HEK293 (cell line): ENCODE measurements at regions not wholly inside any gene's neighbourhood (a gene's known extent, or its start where the extent isn't known, plus 50 kb on each side); places are given as distances from the start of the nearest gene placed in this dataset.

Experiments
- CTCF ChIA-PET: fragments of 350-600 bp; formaldehyde crosslinking; extraction: SDS; loops from one replicate; lab custom pipeline; 2021; ENCODE audit warnings: antibody characterized with exemption; lab: Yijun Ruan, JAX
- POLR2A ChIA-PET: fragments of 300-600 bp; formaldehyde crosslinking; extraction: SDS; loops from one replicate; lab custom pipeline; 2020; ENCODE audit warnings: antibody characterized with exemption, inconsistent platforms; lab: Yijun Ruan, JAX
- H3K27ac ChIP-seq: fragments of 200-500 bp; sonication (Bioruptor generic); 2 replicates; pipeline ENCODE4 v1.5.1; 2014; ENCODE audit warnings: low read depth, low read length, control low read depth, inconsistent platforms; ENCODE audit errors: extremely low read depth
- H3K36me3 ChIP-seq, 2 experiments: fragments of 200-500 bp in 1 of 2; sonication (Bioruptor generic) in 1 of 2; 1 replicate in 1 of 2; 2 replicates in 1 of 2; pipeline ENCODE4 v1.5.1; 2014 to 2017; ENCODE audit warnings: inconsistent platforms in 2 of 2, low read length in 2 of 2; ENCODE audit not compliant: control insufficient read depth in 2 of 2, insufficient read depth in 1 of 2
- H3K4me1 ChIP-seq: fragments of 200-500 bp; sonication (Bioruptor generic); 2 replicates; pipeline ENCODE4 v1.5.1; 2014; ENCODE audit warnings: mild to moderate bottlenecking, low read length, inconsistent platforms; ENCODE audit not compliant: control insufficient read depth, insufficient read depth
- H3K4me3 ChIP-seq: 2 replicates; pipeline ENCODE4 v1.5.1; 2011; ENCODE audit warnings: low read depth, mild to moderate bottlenecking, control low read depth, low read length, moderate library complexity
- H3K9me3 ChIP-seq: fragments of 200-500 bp; sonication (Bioruptor generic); 2 replicates; pipeline ENCODE4 v1.5.1; 2014; ENCODE audit warnings: low read depth, low read length, inconsistent platforms; ENCODE audit not compliant: control insufficient read depth, insufficient read depth
- ATF2 ChIP-seq: fragments of 450-650 bp; formaldehyde crosslinking; IDR thresholded peaks from 2 replicates; pipeline ENCODE4 v1.5.1; 2016; ENCODE audit warnings: missing biosample characterization, missing genetic modification characterization, low read depth
- BCL11A ChIP-seq: fragments of 450-650 bp; formaldehyde crosslinking; IDR thresholded peaks from 2 replicates; pipeline ENCODE4 v1.5.1; 2016; ENCODE audit warnings: low read depth, missing biosample characterization, missing genetic modification characterization
- BCL6B ChIP-seq: fragments of 450-650 bp; formaldehyde crosslinking; IDR thresholded peaks from 2 replicates; pipeline ENCODE4 v1.5.1; 2017; ENCODE audit warnings: missing biosample characterization, missing genetic modification characterization
- CTCF ChIP-seq: fragments of 450-650 bp; formaldehyde crosslinking; IDR thresholded peaks from 2 replicates; pipeline ENCODE4 v1.5.1; 2016; ENCODE audit warnings: missing biosample characterization, missing genetic modification characterization
- KLF1 ChIP-seq: fragments of 450-650 bp; formaldehyde crosslinking; IDR thresholded peaks from 2 replicates; pipeline ENCODE4 v1.5.1; 2016; ENCODE audit warnings: missing biosample characterization, missing genetic modification characterization
- KLF10 ChIP-seq: fragments of 450-650 bp; IDR thresholded peaks from 2 replicates; pipeline ENCODE4 v1.5.1; 2018; ENCODE audit warnings: missing biosample characterization, mild to moderate bottlenecking, missing genetic modification characterization
- KLF8 ChIP-seq: fragments of 450-650 bp; formaldehyde crosslinking; IDR thresholded peaks from 2 replicates; pipeline ENCODE4 v1.5.1; 2016; ENCODE audit warnings: missing biosample characterization, missing genetic modification characterization
- MZF1 ChIP-seq: fragments of 450-650 bp; formaldehyde crosslinking; IDR thresholded peaks from 2 replicates; pipeline ENCODE4 v1.5.1; 2017; ENCODE audit warnings: missing biosample characterization, missing genetic modification characterization, borderline replicate concordance
- PRDM2 ChIP-seq: fragments of 450-650 bp; formaldehyde crosslinking; IDR thresholded peaks from 2 replicates; pipeline ENCODE4 v1.5.1; 2016; ENCODE audit warnings: missing biosample characterization, missing genetic modification characterization, borderline replicate concordance
- PRDM6 ChIP-seq: fragments of 450-650 bp; formaldehyde crosslinking; IDR thresholded peaks from 2 replicates; pipeline ENCODE4 v1.5.1; 2017; ENCODE audit warnings: missing biosample characterization, missing genetic modification characterization
- SP3 ChIP-seq: fragments of 450-650 bp; formaldehyde crosslinking; IDR thresholded peaks from 2 replicates; pipeline ENCODE4 v1.5.1; 2016; ENCODE audit warnings: missing biosample characterization, missing genetic modification characterization
- ZBTB1 ChIP-seq: fragments of 450-650 bp; formaldehyde crosslinking; IDR thresholded peaks from 2 replicates; pipeline ENCODE4 v1.5.1; 2016; ENCODE audit warnings: missing biosample characterization, missing genetic modification characterization
- ZNF112 ChIP-seq: fragments of 450-650 bp; formaldehyde crosslinking; IDR thresholded peaks from 2 replicates; pipeline ENCODE4 v1.5.0; 2017; ENCODE audit warnings: missing biosample characterization, missing genetic modification characterization
- ZNF121 ChIP-seq: fragments of 450-650 bp; formaldehyde crosslinking; IDR thresholded peaks from 2 replicates; pipeline ENCODE4 v1.5.1; 2016; ENCODE audit warnings: missing biosample characterization, missing genetic modification characterization
- ZNF146 ChIP-seq: fragments of 450-650 bp; formaldehyde crosslinking; IDR thresholded peaks from 2 replicates; pipeline ENCODE4 v1.5.1; 2016; ENCODE audit warnings: missing biosample characterization, missing genetic modification characterization
- ZNF169 ChIP-seq: fragments of 450-650 bp; formaldehyde crosslinking; IDR thresholded peaks from 2 replicates; pipeline ENCODE4 v1.5.1; 2016; ENCODE audit warnings: missing biosample characterization, missing genetic modification characterization
- ZNF19 ChIP-seq: fragments of 450-650 bp; formaldehyde crosslinking; IDR thresholded peaks from 2 replicates; pipeline ENCODE4; 2016; ENCODE audit warnings: missing biosample characterization, missing genetic modification characterization, low read depth
- ZNF211 ChIP-seq: fragments of 450-650 bp; formaldehyde crosslinking; IDR thresholded peaks from 2 replicates; pipeline ENCODE4 v1.5.1; 2016; ENCODE audit warnings: low read depth, missing biosample characterization, missing genetic modification characterization
- ZNF292 ChIP-seq: fragments of 450-650 bp; formaldehyde crosslinking; IDR thresholded peaks from 2 replicates; pipeline ENCODE4 v1.5.1; 2016; ENCODE audit warnings: low read depth, missing biosample characterization, missing genetic modification characterization, borderline replicate concordance
- ZNF404 ChIP-seq: fragments of 450-650 bp; formaldehyde crosslinking; IDR thresholded peaks from 2 replicates; pipeline ENCODE4 v1.5.1; 2017; ENCODE audit warnings: missing biosample characterization, missing genetic modification characterization
- ZNF513 ChIP-seq: fragments of 450-650 bp; IDR thresholded peaks from 2 replicates; pipeline ENCODE4 v1.5.1; 2018; ENCODE audit warnings: missing biosample characterization, missing genetic modification characterization
- ZNF624 ChIP-seq: fragments of 450-650 bp; formaldehyde crosslinking; IDR thresholded peaks from 2 replicates; pipeline ENCODE4 v1.5.1; 2017; ENCODE audit warnings: missing biosample characterization, missing genetic modification characterization
- ZNF791 ChIP-seq: fragments of 450-650 bp; formaldehyde crosslinking; IDR thresholded peaks from 2 replicates; pipeline ENCODE4 v1.5.1; 2016; ENCODE audit warnings: missing biosample characterization, missing genetic modification characterization

GRCh38 chr6:115216835-115217234 lies 843.9 kb downstream of the FRK start:
- POLR2A ChIA-PET: no interaction called here
- no peaks in the 10 kb centered on the region for H3K9me3 ChIP-seq
- TF ChIP-seq ZNF292 (no peak), KLF8 (tag by site-specific recombination) (no peak), ZNF121 (tag by site-specific recombination) (no peak), ZNF624 (tag by site-specific recombination) (no peak), ZNF19 (tag by site-specific recombination) (no peak), ZNF211 (tag by site-specific recombination) (no peak), SP3 (no peak), ZNF146 (tag by site-specific recombination) (no peak), PRDM2 (tag by site-specific recombination) (no peak), KLF10 (tag by site-specific recombination) (no peak), ZNF404 (tag by site-specific recombination) (no peak), MZF1 (tag by site-specific recombination) (no peak), ZBTB1 (tag by site-specific recombination) (no peak), PRDM6 (tag by site-specific recombination) (no peak), ZNF791 (tag by site-specific recombination) (no peak), CTCF (tag by site-specific recombination) (no peak), ZNF169 (tag by site-specific recombination) (no peak)
- TF ChIP-seq, all 188 proteins: peak for 0
- Histone ChIP-seq H3K4me3 (no peak overlapping the region), H3K36me3 (no peaks in the 10 kb centered on the region), H3K27ac (no peak overlapping the region), H3K4me1 (no peaks in the 10 kb centered on the region)
- CTCF ChIA-PET: interaction anchor here (0.7 kb wide), 1 partner anchor 1108 kb away, joined by 3 read pairs; no protein-coding TSS in a partner anchor

GRCh38 chr6:115214283-115214682 lies 846.4 kb downstream of the FRK start:
- Histone ChIP-seq H3K9me3 (no peaks in the 10 kb centered on the region), H3K27ac (no peak overlapping the region), H3K4me1 (no peaks in the 10 kb centered on the region), H3K36me3 (no peaks in the 10 kb centered on the region), H3K4me3 (no peak overlapping the region)
- CTCF ChIA-PET: no interaction called here
- POLR2A ChIA-PET: no interaction called here
- TF ChIP-seq KLF1 (tag by site-specific recombination): no peak
- no peak for TF ChIP-seq ZNF112 (tag by site-specific recombination)
- no peak for TF ChIP-seq ZNF513 (tag by site-specific recombination)
- no peak for TF ChIP-seq ATF2 (tag by site-specific recombination)
- no peak for TF ChIP-seq BCL11A (tag by site-specific recombination)
- TF ChIP-seq BCL6B (tag by site-specific recombination): no peak
